WTC11 (cell line): ENCODE measurements at regions not wholly inside any gene's neighbourhood (a gene's known extent, or its start where the extent isn't known, plus 50 kb on each side); places are given as distances from the start of the nearest gene placed in this dataset.

Experiments used
- ATAC-seq: fragments of 200-7000 bp; cut with Tn5 transposase; 2 replicates; pipeline ENCODE4 v1.10.0; 2021; ENCODE audit warnings: mild to moderate bottlenecking, moderate library complexity
- CTCF ChIA-PET: fragments of 300-600 bp; sonication (Branson Sonifier 250); formaldehyde crosslinking; loops from one replicate; lab custom pipeline; 2021; ENCODE audit warnings: antibody characterized with exemption; lab: Charles Lee
- POLR2A ChIA-PET: fragments of 350-600 bp; sonication (Branson Sonifier 250); formaldehyde crosslinking; loops from one replicate; lab custom pipeline; 2021; ENCODE audit warnings: antibody characterized with exemption; lab: Charles Lee
- DNase-seq: peaks from one replicate; pipeline ENCODE4 v3.0.0; 2021; ENCODE audit warnings: low spot score
- H3K27ac Mint-ChIP-seq: 2 replicates; pipeline ENCODE4 v1.8.0; 2021; ENCODE audit warnings: mixed read lengths
- H3K27me3 Mint-ChIP-seq: 2 replicates; pipeline ENCODE4 v1.8.0; 2021; ENCODE audit warnings: low read depth, mild to moderate bottlenecking, moderate library complexity, mixed read lengths
- H3K36me3 Mint-ChIP-seq: 2 replicates; pipeline ENCODE4 v1.8.0; 2021; ENCODE audit warnings: mixed read lengths
- H3K4me1 Mint-ChIP-seq: 2 replicates; pipeline ENCODE4 v1.8.0; 2022; ENCODE audit warnings: mixed read lengths
- H3K4me3 Mint-ChIP-seq: 2 replicates; pipeline ENCODE4 v1.8.0; 2021; ENCODE audit warnings: mild to moderate bottlenecking, moderate library complexity, mixed read lengths
- H3K9me3 Mint-ChIP-seq: 2 replicates; pipeline ENCODE4 v1.8.0; 2021; ENCODE audit warnings: mixed read lengths
- ATF1 ChIP-seq: sonication (generic); formaldehyde crosslinking; IDR thresholded peaks from 2 replicates; pipeline ENCODE4 v1.8.1; 2023; ENCODE audit warnings: mild to moderate bottlenecking, moderate library complexity, missing genetic modification reagents
- FOXJ3 ChIP-seq: sonication (generic); formaldehyde crosslinking; IDR thresholded peaks from 2 replicates; pipeline ENCODE4 v1.9.0; 2021; ENCODE audit warnings: missing genetic modification reagents, mild to moderate bottlenecking, borderline replicate concordance
- FOXP1 ChIP-seq: sonication (generic); formaldehyde crosslinking; IDR thresholded peaks from 2 replicates; pipeline ENCODE4 v1.8.0; 2022; ENCODE audit warnings: missing genetic modification reagents, mild to moderate bottlenecking, moderate library complexity, borderline replicate concordance
- GRHL2 ChIP-seq: fragments of 250-450 bp; sonication (Bioruptor Pico); IDR thresholded peaks from 2 replicates; pipeline ENCODE4 v1.8.0; 2022; ENCODE audit warnings: mild to moderate bottlenecking, moderate library complexity; ENCODE audit not compliant: insufficient replicate concordance, severe bottlenecking
- JAZF1 ChIP-seq: fragments of 250-450 bp; sonication (Bioruptor Pico); IDR thresholded peaks from 2 replicates; pipeline ENCODE4 v1.9.0; 2021; ENCODE audit warnings: moderate library complexity, mild to moderate bottlenecking, inconsistent platforms
- KAT7 ChIP-seq: sonication (generic); formaldehyde crosslinking; IDR thresholded peaks from 2 replicates; pipeline ENCODE4 v1.8.1; 2023; ENCODE audit warnings: missing genetic modification reagents, mild to moderate bottlenecking, borderline replicate concordance
- MXD4 ChIP-seq: fragments of 250-450 bp; sonication (Bioruptor Pico); IDR thresholded peaks from 2 replicates; pipeline ENCODE4 v1.8.0; 2021; ENCODE audit warnings: mild to moderate bottlenecking, moderate library complexity, borderline replicate concordance
- NFYB ChIP-seq: sonication (generic); formaldehyde crosslinking; conservative IDR thresholded peaks from 2 replicates; pipeline ENCODE4 v1.8.0; 2022; ENCODE audit warnings: low read depth, missing genetic modification reagents
- RELA ChIP-seq: sonication (generic); formaldehyde crosslinking; IDR thresholded peaks from 2 replicates; pipeline ENCODE4 v1.8.1; 2022; ENCODE audit warnings: missing genetic modification reagents, mild to moderate bottlenecking, borderline replicate concordance
- RORB ChIP-seq: fragments of 250-450 bp; sonication (Bioruptor Pico); IDR thresholded peaks from 2 replicates; pipeline ENCODE4 v1.9.0; 2021; ENCODE audit warnings: mild to moderate bottlenecking
- TP53 ChIP-seq: sonication (generic); formaldehyde crosslinking; IDR thresholded peaks from 2 replicates; pipeline ENCODE4 v1.8.1; 2023; ENCODE audit warnings: mild to moderate bottlenecking, missing genetic modification reagents
- ZNF263 ChIP-seq: sonication (generic); formaldehyde crosslinking; IDR thresholded peaks from 2 replicates; pipeline ENCODE4 v1.8.1; 2022; ENCODE audit warnings: low read depth, mild to moderate bottlenecking, moderate library complexity, missing genetic modification reagents
- ZNF396 ChIP-seq: fragments of 250-450 bp; sonication (Bioruptor Pico); IDR thresholded peaks from 2 replicates; pipeline ENCODE4 v1.8.0; 2021; ENCODE audit warnings: mild to moderate bottlenecking, moderate library complexity, borderline replicate concordance
- ZNF416 ChIP-seq: fragments of 250-450 bp; sonication (Bioruptor Pico); IDR thresholded peaks from 2 replicates; pipeline ENCODE4 v1.9.0; 2021; ENCODE audit warnings: mild to moderate bottlenecking, inconsistent platforms
- TF ChIP-seq, protein P1 (sequence below): sonication (generic); formaldehyde crosslinking; IDR thresholded peaks from 2 replicates; pipeline ENCODE4 v1.8.1; 2023; ENCODE audit warnings: mild to moderate bottlenecking, missing genetic modification reagents
- TF ChIP-seq, protein P2 (sequence below): fragments of 250-450 bp; sonication (Bioruptor Pico); IDR thresholded peaks from 2 replicates; pipeline ENCODE4 v1.8.0; 2021; ENCODE audit warnings: mild to moderate bottlenecking
- TF ChIP-seq, protein P3 (sequence below): sonication (generic); formaldehyde crosslinking; IDR thresholded peaks from 2 replicates; pipeline ENCODE4 v1.8.0; 2022; ENCODE audit warnings: mild to moderate bottlenecking, missing genetic modification reagents
- TF ChIP-seq, protein P4 (sequence below): sonication (generic); formaldehyde crosslinking; IDR thresholded peaks from 2 replicates; pipeline ENCODE4 v1.8.0; 2023; ENCODE audit warnings: missing genetic modification reagents
- TF ChIP-seq, protein P5 (sequence below): sonication (generic); formaldehyde crosslinking; IDR thresholded peaks from 2 replicates; pipeline ENCODE4 v1.8.1; 2023; ENCODE audit warnings: mild to moderate bottlenecking, moderate library complexity, missing genetic modification reagents
- TF ChIP-seq, protein P6 (sequence below): sonication (generic); formaldehyde crosslinking; IDR thresholded peaks from 2 replicates; pipeline ENCODE4 v1.8.1; 2023; ENCODE audit warnings: mild to moderate bottlenecking, missing genetic modification reagents
- TF ChIP-seq, protein P7 (sequence below): fragments of 200-600 bp; IDR thresholded peaks from 2 replicates; pipeline ENCODE4 v1.8.0; 2022; ENCODE audit warnings: antibody characterized with exemption
- TF ChIP-seq, protein P8 (sequence below): fragments of 250-450 bp; sonication (Bioruptor Pico); IDR thresholded peaks from 2 replicates; pipeline ENCODE4 v1.9.0; 2021; ENCODE audit warnings: mild to moderate bottlenecking

DNA sequence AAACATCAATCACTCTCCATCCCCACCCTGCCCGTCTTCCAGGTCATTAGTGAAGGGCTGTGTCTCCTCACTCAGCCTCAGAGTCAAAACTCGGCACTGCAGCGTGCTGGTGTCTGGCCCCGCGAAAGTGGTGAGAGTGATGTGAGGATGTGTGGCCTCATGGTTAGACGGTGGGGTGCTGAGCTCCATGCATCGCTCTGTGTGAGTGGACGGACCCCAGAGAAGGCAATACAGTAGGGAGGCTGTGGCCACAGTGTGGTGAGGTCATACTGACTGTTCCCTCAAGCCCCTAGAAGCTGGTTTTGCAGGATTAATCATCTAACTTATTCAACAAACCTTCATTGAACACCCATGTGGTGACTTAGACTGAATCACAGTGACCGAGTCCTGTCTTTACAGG, 329.9 kb upstream of the AJAP1 start:
- no peaks in the 10 kb centered on the region for H3K4me1 Mint-ChIP-seq
- POLR2A ChIA-PET, result no interaction called here
- DNase-seq, result no peak
- peaks cover 8% of the 10 kb centered on the region for H3K27me3 Mint-ChIP-seq
- no peak overlapping the region for H3K27ac Mint-ChIP-seq
- ATAC-seq, result no peak
- H3K9me3 Mint-ChIP-seq, result peaks cover 79% of the 10 kb centered on the region
- CTCF ChIA-PET, result no interaction called here
- H3K36me3 Mint-ChIP-seq, result peaks cover 87% of the 10 kb centered on the region
- no peak overlapping the region for H3K4me3 Mint-ChIP-seq
- TF ChIP-seq RELA (CRISPR knock-in tag) (no peak), FOXP1 (CRISPR knock-in tag) (no peak), GRHL2 (CRISPR knock-in tag) (no peak), FOXJ3 (CRISPR knock-in tag) (no peak), ZNF396 (CRISPR knock-in tag) (no peak), JAZF1 (CRISPR knock-in tag) (no peak), ZNF416 (CRISPR knock-in tag) (no peak)
- TF ChIP-seq, protein P1, sequence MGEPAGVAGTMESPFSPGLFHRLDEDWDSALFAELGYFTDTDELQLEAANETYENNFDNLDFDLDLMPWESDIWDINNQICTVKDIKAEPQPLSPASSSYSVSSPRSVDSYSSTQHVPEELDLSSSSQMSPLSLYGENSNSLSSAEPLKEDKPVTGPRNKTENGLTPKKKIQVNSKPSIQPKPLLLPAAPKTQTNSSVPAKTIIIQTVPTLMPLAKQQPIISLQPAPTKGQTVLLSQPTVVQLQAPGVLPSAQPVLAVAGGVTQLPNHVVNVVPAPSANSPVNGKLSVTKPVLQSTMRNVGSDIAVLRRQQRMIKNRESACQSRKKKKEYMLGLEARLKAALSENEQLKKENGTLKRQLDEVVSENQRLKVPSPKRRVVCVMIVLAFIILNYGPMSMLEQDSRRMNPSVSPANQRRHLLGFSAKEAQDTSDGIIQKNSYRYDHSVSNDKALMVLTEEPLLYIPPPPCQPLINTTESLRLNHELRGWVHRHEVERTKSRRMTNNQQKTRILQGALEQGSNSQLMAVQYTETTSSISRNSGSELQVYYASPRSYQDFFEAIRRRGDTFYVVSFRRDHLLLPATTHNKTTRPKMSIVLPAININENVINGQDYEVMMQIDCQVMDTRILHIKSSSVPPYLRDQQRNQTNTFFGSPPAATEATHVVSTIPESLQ (CRISPR knock-in tag), result no peak
- TF ChIP-seq, protein P2, sequence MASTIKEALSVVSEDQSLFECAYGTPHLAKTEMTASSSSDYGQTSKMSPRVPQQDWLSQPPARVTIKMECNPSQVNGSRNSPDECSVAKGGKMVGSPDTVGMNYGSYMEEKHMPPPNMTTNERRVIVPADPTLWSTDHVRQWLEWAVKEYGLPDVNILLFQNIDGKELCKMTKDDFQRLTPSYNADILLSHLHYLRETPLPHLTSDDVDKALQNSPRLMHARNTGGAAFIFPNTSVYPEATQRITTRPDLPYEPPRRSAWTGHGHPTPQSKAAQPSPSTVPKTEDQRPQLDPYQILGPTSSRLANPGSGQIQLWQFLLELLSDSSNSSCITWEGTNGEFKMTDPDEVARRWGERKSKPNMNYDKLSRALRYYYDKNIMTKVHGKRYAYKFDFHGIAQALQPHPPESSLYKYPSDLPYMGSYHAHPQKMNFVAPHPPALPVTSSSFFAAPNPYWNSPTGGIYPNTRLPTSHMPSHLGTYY, result no peak
- TF ChIP-seq, protein P3, sequence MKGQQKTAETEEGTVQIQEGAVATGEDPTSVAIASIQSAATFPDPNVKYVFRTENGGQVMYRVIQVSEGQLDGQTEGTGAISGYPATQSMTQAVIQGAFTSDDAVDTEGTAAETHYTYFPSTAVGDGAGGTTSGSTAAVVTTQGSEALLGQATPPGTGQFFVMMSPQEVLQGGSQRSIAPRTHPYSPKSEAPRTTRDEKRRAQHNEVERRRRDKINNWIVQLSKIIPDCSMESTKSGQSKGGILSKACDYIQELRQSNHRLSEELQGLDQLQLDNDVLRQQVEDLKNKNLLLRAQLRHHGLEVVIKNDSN (CRISPR knock-in tag), result no peak
- TF ChIP-seq, protein P4, sequence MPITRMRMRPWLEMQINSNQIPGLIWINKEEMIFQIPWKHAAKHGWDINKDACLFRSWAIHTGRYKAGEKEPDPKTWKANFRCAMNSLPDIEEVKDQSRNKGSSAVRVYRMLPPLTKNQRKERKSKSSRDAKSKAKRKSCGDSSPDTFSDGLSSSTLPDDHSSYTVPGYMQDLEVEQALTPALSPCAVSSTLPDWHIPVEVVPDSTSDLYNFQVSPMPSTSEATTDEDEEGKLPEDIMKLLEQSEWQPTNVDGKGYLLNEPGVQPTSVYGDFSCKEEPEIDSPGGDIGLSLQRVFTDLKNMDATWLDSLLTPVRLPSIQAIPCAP (CRISPR knock-in tag), result no peak
- TF ChIP-seq, protein P5, sequence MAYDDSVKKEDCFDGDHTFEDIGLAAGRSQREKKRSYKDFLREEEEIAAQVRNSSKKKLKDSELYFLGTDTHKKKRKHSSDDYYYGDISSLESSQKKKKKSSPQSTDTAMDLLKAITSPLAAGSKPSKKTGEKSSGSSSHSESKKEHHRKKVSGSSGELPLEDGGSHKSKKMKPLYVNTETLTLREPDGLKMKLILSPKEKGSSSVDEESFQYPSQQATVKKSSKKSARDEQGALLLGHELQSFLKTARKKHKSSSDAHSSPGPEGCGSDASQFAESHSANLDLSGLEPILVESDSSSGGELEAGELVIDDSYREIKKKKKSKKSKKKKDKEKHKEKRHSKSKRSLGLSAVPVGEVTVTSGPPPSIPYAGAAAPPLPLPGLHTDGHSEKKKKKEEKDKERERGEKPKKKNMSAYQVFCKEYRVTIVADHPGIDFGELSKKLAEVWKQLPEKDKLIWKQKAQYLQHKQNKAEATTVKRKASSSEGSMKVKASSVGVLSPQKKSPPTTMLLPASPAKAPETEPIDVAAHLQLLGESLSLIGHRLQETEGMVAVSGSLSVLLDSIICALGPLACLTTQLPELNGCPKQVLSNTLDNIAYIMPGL (CRISPR knock-in tag), result no peak
- TF ChIP-seq, protein P6, sequence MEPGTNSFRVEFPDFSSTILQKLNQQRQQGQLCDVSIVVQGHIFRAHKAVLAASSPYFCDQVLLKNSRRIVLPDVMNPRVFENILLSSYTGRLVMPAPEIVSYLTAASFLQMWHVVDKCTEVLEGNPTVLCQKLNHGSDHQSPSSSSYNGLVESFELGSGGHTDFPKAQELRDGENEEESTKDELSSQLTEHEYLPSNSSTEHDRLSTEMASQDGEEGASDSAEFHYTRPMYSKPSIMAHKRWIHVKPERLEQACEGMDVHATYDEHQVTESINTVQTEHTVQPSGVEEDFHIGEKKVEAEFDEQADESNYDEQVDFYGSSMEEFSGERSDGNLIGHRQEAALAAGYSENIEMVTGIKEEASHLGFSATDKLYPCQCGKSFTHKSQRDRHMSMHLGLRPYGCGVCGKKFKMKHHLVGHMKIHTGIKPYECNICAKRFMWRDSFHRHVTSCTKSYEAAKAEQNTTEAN (CRISPR knock-in tag), result no peak

DNA sequence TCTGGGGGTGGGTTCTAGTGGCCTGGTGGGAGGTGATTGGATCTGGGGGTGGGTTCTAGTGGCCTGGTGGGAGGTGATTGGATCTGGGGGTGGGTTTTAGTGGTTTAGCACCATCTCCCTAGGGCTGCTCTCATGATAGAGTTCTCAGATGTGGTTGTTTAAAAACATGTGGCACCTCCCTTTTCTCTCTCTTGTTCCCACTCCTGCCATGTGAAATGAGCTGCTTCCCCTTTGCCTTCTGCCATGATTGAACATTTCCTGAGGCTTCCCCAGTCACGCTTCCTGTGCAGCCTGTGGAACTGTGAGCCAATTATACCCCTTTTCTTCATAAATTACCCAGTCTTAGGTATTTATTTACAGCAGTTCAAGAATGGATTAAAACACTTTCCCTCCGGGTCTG, 327.3 kb upstream of the AJAP1 start:
- H3K27ac Mint-ChIP-seq, result no peak overlapping the region
- peaks cover 87% of the 10 kb centered on the region for H3K36me3 Mint-ChIP-seq
- POLR2A ChIA-PET, result no interaction called here
- H3K27me3 Mint-ChIP-seq, result peaks cover 12% of the 10 kb centered on the region
- no peaks in the 10 kb centered on the region for H3K4me1 Mint-ChIP-seq
- peaks cover 83% of the 10 kb centered on the region for H3K9me3 Mint-ChIP-seq
- H3K4me3 Mint-ChIP-seq, result no peak overlapping the region
- ATAC-seq (no peak), DNase-seq (no peak)
- CTCF ChIA-PET, result no interaction called here
- no peak for TF ChIP-seq NFYB (CRISPR knock-in tag)
- no peak for TF ChIP-seq ZNF263 (CRISPR knock-in tag)
- no peak for TF ChIP-seq RORB (CRISPR knock-in tag)
- no peak for TF ChIP-seq KAT7
- TF ChIP-seq, protein P3 (CRISPR knock-in tag), result no peak
- TF ChIP-seq, protein P6 (CRISPR knock-in tag), result no peak
- TF ChIP-seq, protein P7, sequence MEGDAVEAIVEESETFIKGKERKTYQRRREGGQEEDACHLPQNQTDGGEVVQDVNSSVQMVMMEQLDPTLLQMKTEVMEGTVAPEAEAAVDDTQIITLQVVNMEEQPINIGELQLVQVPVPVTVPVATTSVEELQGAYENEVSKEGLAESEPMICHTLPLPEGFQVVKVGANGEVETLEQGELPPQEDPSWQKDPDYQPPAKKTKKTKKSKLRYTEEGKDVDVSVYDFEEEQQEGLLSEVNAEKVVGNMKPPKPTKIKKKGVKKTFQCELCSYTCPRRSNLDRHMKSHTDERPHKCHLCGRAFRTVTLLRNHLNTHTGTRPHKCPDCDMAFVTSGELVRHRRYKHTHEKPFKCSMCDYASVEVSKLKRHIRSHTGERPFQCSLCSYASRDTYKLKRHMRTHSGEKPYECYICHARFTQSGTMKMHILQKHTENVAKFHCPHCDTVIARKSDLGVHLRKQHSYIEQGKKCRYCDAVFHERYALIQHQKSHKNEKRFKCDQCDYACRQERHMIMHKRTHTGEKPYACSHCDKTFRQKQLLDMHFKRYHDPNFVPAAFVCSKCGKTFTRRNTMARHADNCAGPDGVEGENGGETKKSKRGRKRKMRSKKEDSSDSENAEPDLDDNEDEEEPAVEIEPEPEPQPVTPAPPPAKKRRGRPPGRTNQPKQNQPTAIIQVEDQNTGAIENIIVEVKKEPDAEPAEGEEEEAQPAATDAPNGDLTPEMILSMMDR, result no peak
- TF ChIP-seq ATF1, result no peak
- TF ChIP-seq, protein P8, sequence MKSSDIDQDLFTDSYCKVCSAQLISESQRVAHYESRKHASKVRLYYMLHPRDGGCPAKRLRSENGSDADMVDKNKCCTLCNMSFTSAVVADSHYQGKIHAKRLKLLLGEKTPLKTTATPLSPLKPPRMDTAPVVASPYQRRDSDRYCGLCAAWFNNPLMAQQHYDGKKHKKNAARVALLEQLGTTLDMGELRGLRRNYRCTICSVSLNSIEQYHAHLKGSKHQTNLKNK, result no peak
- no peak for TF ChIP-seq TP53 (CRISPR knock-in tag)
- no peak for TF ChIP-seq MXD4 (CRISPR knock-in tag)
